GM06990 (cell line): ENCODE measurements at regions not wholly inside any gene's neighbourhood (a gene's known extent, or its start where the extent isn't known, plus 50 kb on each side); places are given as distances from the start of the nearest gene placed in this dataset.

ENCODE experiments used
- DNase-seq: peaks from one replicate; pipeline ENCODE4 v3.0.0-alpha.2; 2011; ENCODE audit not compliant: insufficient read length; ENCODE audit errors: extremely low read depth
- H3K27me3 ChIP-seq: replicated peaks from 2 replicates; pipeline ENCODE4 v1.6.0; 2011; ENCODE audit warnings: low read length; ENCODE audit not compliant: control insufficient read depth, insufficient read depth
- H3K36me3 ChIP-seq: 2 replicates; pipeline ENCODE4 v1.5.1; 2011; ENCODE audit warnings: low read length; ENCODE audit not compliant: control insufficient read depth, insufficient read depth
- H3K4me3 ChIP-seq: replicated peaks from 2 replicates; pipeline ENCODE4 v1.5.1; 2011; ENCODE audit warnings: low read depth, mild to moderate bottlenecking, control low read depth, low read length
- CTCF ChIP-seq: IDR thresholded peaks from 2 replicates; pipeline ENCODE4 v1.5.1; 2011; ENCODE audit warnings: low read length, control low read depth, mild to moderate bottlenecking, inconsistent platforms; ENCODE audit not compliant: insufficient read depth, poor library complexity, severe bottlenecking

GRCh38 chr16:65421596-65421995, 299.7 kb upstream of the CDH11 start:
- Histone ChIP-seq H3K36me3 (no peaks in the 10 kb centered on the region), H3K4me3 (no peak overlapping the region), H3K27me3 (no peaks in the 10 kb centered on the region)
- TF ChIP-seq CTCF = no peak
- DNase-seq = no peak

- H3K4me3 ChIP-seq = no peak overlapping the region
These were observed 296.6 kb upstream of the CDH11 start for GRCh38 chr16:65418435-65418834.

GRCh38 chr16:65415460-65415859, 293.6 kb upstream of the CDH11 start:
- H3K27me3 ChIP-seq = no peaks in the 10 kb centered on the region
- H3K4me3 ChIP-seq = no peak overlapping the region
- no peak for DNase-seq
- H3K36me3 ChIP-seq = no peaks in the 10 kb centered on the region
- TF ChIP-seq CTCF = no peak

More at GRCh38 chr16:65418435-65418834, 296.6 kb upstream of the CDH11 start:
- no peaks in the 10 kb centered on the region for H3K36me3 ChIP-seq
- no peak for DNase-seq
- H3K27me3 ChIP-seq = no peaks in the 10 kb centered on the region
- no peak for TF ChIP-seq CTCF

- H3K36me3 ChIP-seq = no peaks in the 10 kb centered on the region
- H3K4me3 ChIP-seq = no peak overlapping the region
- no peak for TF ChIP-seq CTCF
- DNase-seq = no peak
- no peaks in the 10 kb centered on the region for H3K27me3 ChIP-seq
These were observed 292.6 kb upstream of the CDH11 start for GRCh38 chr16:65414284-65414984.

GRCh38 chr16:65413861-65414260, 292.0 kb upstream of the CDH11 start:
- Histone ChIP-seq H3K36me3 (no peaks in the 10 kb centered on the region), H3K4me3 (no peak overlapping the region), H3K27me3 (no peaks in the 10 kb centered on the region)
- TF ChIP-seq CTCF = no peak
- DNase-seq = no peak

- H3K4me3 ChIP-seq = no peak overlapping the region
- DNase-seq = no peak
- no peaks in the 10 kb centered on the region for H3K27me3 ChIP-seq
- TF ChIP-seq CTCF = no peak
- no peaks in the 10 kb centered on the region for H3K36me3 ChIP-seq
These were observed 288.9 kb upstream of the CDH11 start for GRCh38 chr16:65410801-65411200.
